Astrocyte of the cerebellum (primary cell): ENCODE measurements at regions not wholly inside any gene's neighbourhood (a gene's known extent, or its start where the extent isn't known, plus 50 kb on each side); places are given as distances from the start of the nearest gene placed in this dataset.
"Not testable (repeated sequence)": the region's sequence is repeated elsewhere in the genome, so short reads cannot be mapped to it uniquely, and the experiment has no call there.

ENCODE experiments used
- DNase-seq: peaks from one replicate; pipeline ENCODE4 v3.0.0-alpha.2; 2011; ENCODE audit warnings: low read depth
- H3K4me3 ChIP-seq: 2 replicates; pipeline ENCODE4 v1.5.1; 2011; ENCODE audit warnings: mild to moderate bottlenecking, low read depth, low read length, moderate library complexity
- in situ Hi-C: cut with HindIII; loops from 2 replicates; pipeline ENCODE4 v1.10.0; 2017; ENCODE audit warnings: low sequenced_read_pairs
- TF ChIP-seq, protein P1 (sequence below): IDR thresholded peaks from 2 replicates; pipeline ENCODE4 v1.5.1; 2012; ENCODE audit warnings: low read length, low read depth, moderate library complexity, mild to moderate bottlenecking; ENCODE audit errors: missing control alignments

GRCh38 chr12:19910681-19911080 is 457.7 kb upstream of the PDE3A start:
- in situ Hi-C loops = loop anchor here (10.0 kb wide), 1 partner anchor 304 kb away; no protein-coding TSS in a partner anchor
- TF ChIP-seq, protein P1, sequence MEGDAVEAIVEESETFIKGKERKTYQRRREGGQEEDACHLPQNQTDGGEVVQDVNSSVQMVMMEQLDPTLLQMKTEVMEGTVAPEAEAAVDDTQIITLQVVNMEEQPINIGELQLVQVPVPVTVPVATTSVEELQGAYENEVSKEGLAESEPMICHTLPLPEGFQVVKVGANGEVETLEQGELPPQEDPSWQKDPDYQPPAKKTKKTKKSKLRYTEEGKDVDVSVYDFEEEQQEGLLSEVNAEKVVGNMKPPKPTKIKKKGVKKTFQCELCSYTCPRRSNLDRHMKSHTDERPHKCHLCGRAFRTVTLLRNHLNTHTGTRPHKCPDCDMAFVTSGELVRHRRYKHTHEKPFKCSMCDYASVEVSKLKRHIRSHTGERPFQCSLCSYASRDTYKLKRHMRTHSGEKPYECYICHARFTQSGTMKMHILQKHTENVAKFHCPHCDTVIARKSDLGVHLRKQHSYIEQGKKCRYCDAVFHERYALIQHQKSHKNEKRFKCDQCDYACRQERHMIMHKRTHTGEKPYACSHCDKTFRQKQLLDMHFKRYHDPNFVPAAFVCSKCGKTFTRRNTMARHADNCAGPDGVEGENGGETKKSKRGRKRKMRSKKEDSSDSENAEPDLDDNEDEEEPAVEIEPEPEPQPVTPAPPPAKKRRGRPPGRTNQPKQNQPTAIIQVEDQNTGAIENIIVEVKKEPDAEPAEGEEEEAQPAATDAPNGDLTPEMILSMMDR = no peak
- peak; percentile 36 for DNase-seq
- no peak overlapping the region for H3K4me3 ChIP-seq

- no peak overlapping the region for H3K4me3 ChIP-seq
- in situ Hi-C loops = loop anchor here (10.0 kb wide), 1 partner anchor 302 kb away; no protein-coding TSS in a partner anchor
- DNase-seq = no peak
- TF ChIP-seq, protein P1 = no peak
These were observed 455.3 kb upstream of the PDE3A start for GRCh38 chr12:19912991-19913390.

DNA sequence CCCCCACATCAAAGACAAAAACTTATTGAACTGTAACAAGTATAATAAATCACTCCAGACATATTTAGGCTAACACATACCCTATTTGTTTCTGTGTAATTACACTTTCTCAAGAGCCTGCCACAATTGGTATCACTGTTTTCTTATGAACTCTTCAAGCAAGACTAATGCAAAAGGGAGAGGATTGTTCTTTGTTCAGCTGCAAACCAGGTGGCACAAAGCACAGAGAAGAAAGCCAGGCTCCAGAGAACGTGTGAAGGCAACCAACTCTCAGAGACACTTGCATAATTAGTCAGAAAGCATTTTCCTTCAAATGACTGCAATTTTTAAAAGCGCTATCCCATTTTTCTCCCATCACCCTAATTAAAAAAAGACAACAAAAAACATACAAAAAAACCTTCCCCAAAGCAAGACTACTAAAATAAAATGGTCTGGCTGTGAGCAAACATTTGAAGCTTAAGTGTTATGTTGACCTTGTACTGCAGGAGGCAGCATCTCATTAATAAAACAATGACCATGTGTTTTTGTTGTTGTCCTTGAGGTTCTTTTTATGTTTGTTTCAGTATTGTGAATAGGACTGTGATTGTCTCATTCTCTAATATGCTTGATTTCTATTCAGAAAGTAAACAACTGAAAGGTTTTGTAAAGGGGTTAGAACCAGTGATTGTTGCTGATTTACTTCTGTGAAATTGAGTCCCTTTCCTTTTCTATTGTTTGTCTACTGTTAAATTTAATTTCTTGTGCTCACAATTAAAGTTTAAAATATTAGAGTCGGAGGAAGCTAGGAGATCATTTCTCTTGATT is 452.7 kb upstream of the PDE3A start:
- in situ Hi-C loops = loop anchor here (10.0 kb wide), 1 partner anchor 299 kb away; no protein-coding TSS in a partner anchor
- TF ChIP-seq, protein P1 = peak; percentile 49
- H3K4me3 ChIP-seq = no peak overlapping the region
- peak; percentile 47 for DNase-seq

DNA sequence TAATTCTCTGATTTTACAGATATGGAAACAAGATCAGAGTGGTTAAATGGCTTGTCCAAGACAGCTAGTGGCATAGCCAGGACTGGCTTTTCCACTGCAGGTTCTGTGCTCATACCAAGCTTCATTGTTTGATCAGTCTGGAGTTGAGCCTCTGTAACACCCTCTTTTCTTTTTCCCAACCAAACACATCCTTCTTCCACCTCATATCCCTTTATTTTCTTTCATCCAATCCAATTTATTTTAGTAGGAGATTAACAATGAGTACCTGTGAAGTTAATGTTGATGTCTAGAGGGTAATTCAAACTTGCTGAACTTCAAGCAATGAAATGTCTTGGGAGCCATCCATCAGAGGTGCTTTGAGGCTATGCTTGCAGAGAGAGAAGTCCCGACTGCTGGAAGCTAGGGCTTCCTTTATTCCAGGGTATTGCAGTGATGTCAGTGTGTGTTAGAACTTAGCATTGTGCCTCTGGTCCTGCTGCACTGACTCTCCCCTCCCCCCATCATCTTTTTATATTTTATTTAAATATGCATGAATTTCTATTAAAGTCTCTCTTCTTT is 452.1 kb upstream of the PDE3A start:
- in situ Hi-C loops = loop anchor here (10.0 kb wide), 1 partner anchor 299 kb away; no protein-coding TSS in a partner anchor
- TF ChIP-seq, protein P1 = no peak
- no peak overlapping the region for H3K4me3 ChIP-seq
- DNase-seq = no peak

DNA sequence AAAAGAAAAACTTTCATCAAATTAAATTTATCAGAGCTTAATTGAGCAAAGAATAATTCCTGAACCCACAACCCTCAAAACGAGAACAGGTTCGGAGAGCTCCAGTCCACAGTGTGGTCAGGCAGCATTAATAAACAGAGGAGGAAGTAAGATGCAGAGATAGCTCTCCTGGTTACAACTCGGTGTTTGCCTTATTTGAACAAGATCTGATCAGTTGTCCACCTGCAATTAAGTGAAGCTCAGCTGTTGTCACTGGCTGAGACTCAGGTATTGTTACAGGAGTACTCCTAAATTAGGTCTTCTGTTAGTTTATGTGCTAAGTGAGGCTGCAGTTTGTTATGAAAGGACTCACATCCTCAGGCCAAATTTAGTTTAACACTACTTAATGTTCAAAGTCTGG is 451.4 kb upstream of the PDE3A start:
- TF ChIP-seq, protein P1 = no peak
- DNase-seq = no peak
- no peak overlapping the region for H3K4me3 ChIP-seq
- in situ Hi-C loops = loop anchor here (10.0 kb wide), 1 partner anchor 298 kb away; no protein-coding TSS in a partner anchor

- DNase-seq, in situ Hi-C loops, H3K4me3 ChIP-seq: not testable (repeated sequence)
These were observed 446.6 kb upstream of the PDE3A start for GRCh38 chr12:19921716-19922115.

- no peak overlapping the region for H3K4me3 ChIP-seq
- DNase-seq = no peak
- TF ChIP-seq, protein P1 = no peak
- in situ Hi-C loops = no loop called here
These were observed 445.6 kb upstream of the PDE3A start for GRCh38 chr12:19922717-19923116.
